T-helper 1 cell treated with Interleukin-12 subunit alpha and Interleukin-12 subunit beta and Interleukin-4 antibody, amounts not matched to agents 30 μg/mL and 1 μg/mL, for 36 hours (primary cell): ENCODE measurements at regions not wholly inside any gene's neighbourhood (a gene's known extent, or its start where the extent isn't known, plus 50 kb on each side); places are given as distances from the start of the nearest gene placed in this dataset.

Experiments
- H3K27ac Mint-ChIP-seq: one replicate; pipeline ENCODE4 v1.8.0; 2021; ENCODE audit warnings: mild to moderate bottlenecking, mixed read lengths
- H3K27me3 Mint-ChIP-seq: one replicate; pipeline ENCODE4 v1.8.0; 2021; ENCODE audit warnings: low read depth, mixed read lengths
- H3K36me3 Mint-ChIP-seq: one replicate; pipeline ENCODE4 v1.8.0; 2021; ENCODE audit warnings: low read depth, mixed read lengths
- H3K4me1 Mint-ChIP-seq: one replicate; pipeline ENCODE4 v1.8.0; 2021; ENCODE audit warnings: low read depth, mixed read lengths
- H3K4me3 Mint-ChIP-seq: one replicate; pipeline ENCODE4 v1.8.0; 2021; ENCODE audit warnings: mild to moderate bottlenecking, moderate library complexity, mixed read lengths
- H3K9me3 Mint-ChIP-seq: one replicate; pipeline ENCODE4 v1.8.0; 2021; ENCODE audit warnings: mixed read lengths

GRCh38 chr13:62290542-62290941 is 874.9 kb upstream of the PCDH20 start:
- Mint-ChIP-seq H3K4me3 (no peak overlapping the region), H3K9me3 (peaks cover 8% of the 10 kb centered on the region), H3K4me1 (no peaks in the 10 kb centered on the region), H3K36me3 (no peaks in the 10 kb centered on the region), H3K27me3 (no peaks in the 10 kb centered on the region), H3K27ac (no peak overlapping the region)

DNA sequence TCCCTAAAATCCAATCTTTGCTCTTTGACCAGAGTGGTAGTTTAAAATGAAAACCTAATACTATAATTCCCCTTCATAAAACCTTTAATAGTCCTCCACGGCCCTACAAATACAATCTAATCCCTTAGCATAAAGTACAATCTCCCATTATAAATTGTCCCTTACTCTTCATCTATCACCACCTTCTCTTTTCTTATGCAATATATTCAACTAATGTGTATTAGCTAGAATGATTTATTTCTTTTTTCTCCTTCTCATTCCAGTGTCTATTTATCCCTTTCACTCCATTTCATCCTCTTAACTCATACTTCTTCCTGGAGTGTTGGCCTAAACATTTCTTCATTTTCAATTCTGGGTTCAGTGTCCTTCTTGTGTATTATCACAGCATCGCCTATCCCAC is 872.1 kb upstream of the PCDH20 start:
- Mint-ChIP-seq H3K27me3 (no peaks in the 10 kb centered on the region), H3K4me3 (no peak overlapping the region), H3K36me3 (no peaks in the 10 kb centered on the region), H3K27ac (no peak overlapping the region), H3K4me1 (no peaks in the 10 kb centered on the region), H3K9me3 (peaks cover 12% of the 10 kb centered on the region)

DNA sequence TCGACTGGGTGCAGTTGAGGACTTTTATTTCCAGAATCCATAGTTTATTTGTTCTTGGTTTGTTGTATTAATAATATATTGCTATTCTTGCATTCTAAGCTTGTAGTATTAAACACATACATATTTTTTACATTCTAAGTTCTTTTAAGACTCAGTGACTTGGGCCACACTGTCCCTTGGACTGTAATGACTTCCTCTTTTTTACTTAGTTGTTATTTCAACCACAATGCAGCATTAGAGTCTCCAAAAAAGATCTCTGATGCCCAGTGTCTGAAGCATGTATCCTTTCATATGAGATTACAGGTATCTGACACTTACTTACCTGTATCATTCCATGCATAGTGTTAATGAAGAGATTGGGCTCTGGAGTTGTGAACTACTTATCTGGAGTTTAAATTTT is 864.9 kb upstream of the PCDH20 start:
- no peaks in the 10 kb centered on the region for H3K36me3 Mint-ChIP-seq
- H3K4me1 Mint-ChIP-seq: no peaks in the 10 kb centered on the region
- peaks cover 3% of the 10 kb centered on the region for H3K9me3 Mint-ChIP-seq
- H3K27ac Mint-ChIP-seq: no peak overlapping the region
- H3K27me3 Mint-ChIP-seq: no peaks in the 10 kb centered on the region
- no peak overlapping the region for H3K4me3 Mint-ChIP-seq

DNA sequence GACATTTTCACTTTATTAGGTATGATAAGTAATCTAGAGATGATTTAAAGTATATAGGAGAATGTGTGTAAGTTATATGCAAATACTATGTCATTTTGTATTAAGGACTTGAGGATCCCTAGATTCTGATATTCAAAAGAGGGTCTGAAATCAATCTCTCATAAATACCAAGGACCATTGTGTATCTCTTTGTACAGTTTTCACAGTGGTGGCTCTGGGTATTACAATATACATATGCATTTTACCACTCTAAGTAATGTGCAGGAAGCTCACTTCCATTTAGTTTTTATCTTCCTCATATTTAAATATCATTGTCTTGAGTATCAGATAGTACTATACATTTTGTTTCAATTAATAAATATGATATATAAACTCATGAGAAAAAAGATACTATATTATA is 862.6 kb upstream of the PCDH20 start:
- no peaks in the 10 kb centered on the region for H3K36me3 Mint-ChIP-seq

DNA sequence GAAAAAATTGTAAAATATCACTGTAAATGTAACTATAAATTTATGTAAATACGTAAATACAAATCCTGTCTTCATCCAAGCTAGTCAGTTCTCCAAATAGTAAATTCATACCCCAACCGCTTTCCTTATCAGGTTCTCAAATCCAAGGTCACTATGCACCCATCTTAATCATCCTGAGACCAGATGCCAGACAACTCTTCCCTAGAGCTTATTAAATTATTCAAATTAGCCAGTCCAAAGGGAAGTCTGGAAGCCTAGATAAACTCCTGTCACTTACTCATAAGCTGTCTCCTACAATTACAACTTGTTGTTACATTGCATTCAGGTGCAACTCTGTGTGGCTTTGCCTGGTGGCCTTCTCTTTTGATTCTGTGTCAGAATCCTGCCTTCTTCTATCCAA is 836.1 kb upstream of the PCDH20 start:
- Mint-ChIP-seq H3K4me3 (no peak overlapping the region), H3K9me3 (peaks cover 24% of the 10 kb centered on the region), H3K27me3 (no peaks in the 10 kb centered on the region), H3K4me1 (no peaks in the 10 kb centered on the region), H3K36me3 (no peaks in the 10 kb centered on the region), H3K27ac (no peak overlapping the region)

More for the DNA sequence above, 862.6 kb upstream of the PCDH20 start:
- Mint-ChIP-seq H3K9me3 (peaks cover 4% of the 10 kb centered on the region), H3K27ac (no peak overlapping the region), H3K4me1 (no peaks in the 10 kb centered on the region), H3K27me3 (no peaks in the 10 kb centered on the region), H3K4me3 (no peak overlapping the region)

DNA sequence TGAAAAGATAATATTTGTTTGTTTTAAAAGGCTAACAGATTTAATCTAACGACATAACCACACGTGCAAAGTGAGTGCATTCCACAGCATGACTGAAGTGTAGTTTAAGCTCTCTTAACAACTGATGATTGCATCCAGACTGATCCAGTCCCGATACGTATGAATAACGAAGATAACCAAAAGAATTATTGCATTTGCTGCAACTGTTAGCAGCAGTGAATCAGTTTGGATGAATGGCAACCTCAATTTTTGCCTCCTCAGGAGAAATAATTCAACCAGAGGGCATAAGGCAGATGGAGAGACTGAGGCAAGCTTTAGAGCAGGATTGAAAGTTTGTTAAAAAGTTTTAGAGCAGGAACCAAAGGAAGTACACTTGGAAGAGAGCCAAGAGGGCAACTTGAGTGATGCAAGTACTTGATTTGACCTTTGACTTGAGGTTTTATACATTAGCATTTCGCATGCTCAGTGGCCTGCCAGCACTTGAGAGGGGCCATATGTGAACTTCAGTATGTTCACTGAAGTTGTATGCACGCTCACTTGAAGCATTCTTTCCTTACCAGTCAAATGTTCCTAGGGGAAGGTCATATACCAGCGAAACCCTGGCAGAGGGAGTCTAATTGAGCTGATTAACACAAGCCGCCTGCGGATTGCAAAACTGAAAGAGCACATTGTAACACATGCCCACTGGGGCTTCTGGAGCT is 835.0 kb upstream of the PCDH20 start:
- Mint-ChIP-seq H3K36me3 (no peaks in the 10 kb centered on the region), H3K4me1 (no peaks in the 10 kb centered on the region), H3K9me3 (peaks cover 20% of the 10 kb centered on the region), H3K27me3 (no peaks in the 10 kb centered on the region), H3K27ac (no peak overlapping the region), H3K4me3 (no peak overlapping the region)

DNA sequence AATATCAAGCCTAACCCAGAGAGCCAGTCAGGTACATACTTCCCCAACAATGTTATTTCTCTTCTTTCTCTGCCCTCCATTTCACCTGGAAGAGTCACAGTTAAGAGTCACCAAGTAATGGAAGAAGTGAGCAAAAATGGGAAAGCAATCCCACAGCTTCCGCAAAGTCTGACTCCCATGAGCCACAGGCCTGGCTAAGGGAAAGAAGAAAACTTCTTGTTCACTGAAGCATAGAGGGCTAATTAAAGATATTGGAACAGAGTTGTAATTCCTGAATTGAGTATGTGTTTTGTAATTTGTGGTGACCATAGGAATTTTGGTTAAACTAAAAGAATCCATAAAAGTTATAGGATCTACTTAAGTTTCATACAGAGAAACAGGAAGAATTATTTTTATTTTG is 830.9 kb upstream of the PCDH20 start:
- no peaks in the 10 kb centered on the region for H3K36me3 Mint-ChIP-seq
- no peak overlapping the region for H3K27ac Mint-ChIP-seq
- H3K4me3 Mint-ChIP-seq: no peak overlapping the region
- no peaks in the 10 kb centered on the region for H3K4me1 Mint-ChIP-seq
- H3K27me3 Mint-ChIP-seq: no peaks in the 10 kb centered on the region
- H3K9me3 Mint-ChIP-seq: peaks cover 11% of the 10 kb centered on the region

- H3K27me3 Mint-ChIP-seq: no peaks in the 10 kb centered on the region
- no peak overlapping the region for H3K4me3 Mint-ChIP-seq
- no peaks in the 10 kb centered on the region for H3K4me1 Mint-ChIP-seq
- peaks cover 4% of the 10 kb centered on the region for H3K9me3 Mint-ChIP-seq
- no peak overlapping the region for H3K27ac Mint-ChIP-seq
- H3K36me3 Mint-ChIP-seq: no peaks in the 10 kb centered on the region
Measured at GRCh38 chr13:62243106-62243505, 827.5 kb upstream of the PCDH20 start.

DNA sequence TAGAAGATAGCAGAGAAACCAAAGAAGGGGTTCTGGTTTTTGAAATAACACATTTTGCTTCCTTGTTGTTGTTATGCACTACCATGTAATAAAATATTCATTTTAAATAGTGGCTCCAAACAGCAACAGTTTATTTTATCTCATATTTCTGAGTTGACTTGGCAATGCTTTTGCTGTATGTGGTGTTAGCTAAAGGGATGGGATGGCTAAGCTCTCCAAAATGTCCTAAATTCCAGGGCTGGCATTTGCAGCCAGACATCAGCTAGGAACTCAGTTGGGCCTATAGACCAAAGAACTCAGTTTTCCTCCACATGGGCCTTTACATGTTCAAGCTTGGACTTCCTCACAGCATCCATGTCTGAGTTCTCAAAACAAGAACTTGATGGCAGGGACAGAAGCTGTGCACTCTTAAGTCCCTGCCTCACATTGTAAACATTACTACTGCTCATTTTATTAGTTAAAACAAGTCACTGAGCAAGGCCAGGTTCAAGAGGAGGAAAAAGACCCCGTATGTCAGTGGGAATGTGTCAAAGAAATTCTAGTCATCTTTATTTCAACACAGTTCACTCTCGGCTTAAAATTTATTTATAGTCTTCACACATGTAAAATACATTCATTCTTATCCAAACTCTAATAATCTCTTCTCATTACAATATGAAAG is 819.3 kb upstream of the PCDH20 start:
- no peak overlapping the region for H3K27ac Mint-ChIP-seq
- no peaks in the 10 kb centered on the region for H3K36me3 Mint-ChIP-seq

DNA sequence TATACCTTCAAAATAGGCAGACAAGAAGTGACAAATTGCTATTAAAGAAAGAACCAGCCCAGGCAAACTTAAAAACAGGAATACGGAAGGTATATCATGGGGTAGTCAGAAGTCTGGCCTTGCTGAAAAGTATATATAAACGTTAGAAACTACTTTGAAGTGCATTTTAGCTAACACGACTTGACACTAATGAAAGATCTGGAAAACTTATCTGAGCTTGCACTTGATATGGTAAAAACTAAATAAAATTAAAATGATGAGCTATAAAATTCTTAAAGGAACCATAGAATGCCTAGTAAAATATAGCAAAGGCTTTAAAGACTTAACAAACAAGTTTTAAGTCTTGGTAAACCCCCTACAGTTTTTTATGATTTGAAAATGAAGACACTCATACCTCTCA is 795.3 kb upstream of the PCDH20 start:
- H3K4me1 Mint-ChIP-seq: no peaks in the 10 kb centered on the region
- no peak overlapping the region for H3K4me3 Mint-ChIP-seq
- H3K27me3 Mint-ChIP-seq: no peaks in the 10 kb centered on the region
- H3K9me3 Mint-ChIP-seq: peaks cover 19% of the 10 kb centered on the region
- no peak overlapping the region for H3K27ac Mint-ChIP-seq
- H3K36me3 Mint-ChIP-seq: no peaks in the 10 kb centered on the region

More for the DNA sequence above, 819.3 kb upstream of the PCDH20 start:
- H3K4me3 Mint-ChIP-seq: no peak overlapping the region
- no peaks in the 10 kb centered on the region for H3K4me1 Mint-ChIP-seq
- peaks cover 3% of the 10 kb centered on the region for H3K9me3 Mint-ChIP-seq
- H3K27me3 Mint-ChIP-seq: no peaks in the 10 kb centered on the region

GRCh38 chr13:62209529-62209928 is 793.9 kb upstream of the PCDH20 start:
- Mint-ChIP-seq H3K4me3 (no peak overlapping the region), H3K27me3 (no peaks in the 10 kb centered on the region), H3K9me3 (peaks cover 26% of the 10 kb centered on the region), H3K27ac (no peak overlapping the region), H3K36me3 (no peaks in the 10 kb centered on the region), H3K4me1 (no peaks in the 10 kb centered on the region)

DNA sequence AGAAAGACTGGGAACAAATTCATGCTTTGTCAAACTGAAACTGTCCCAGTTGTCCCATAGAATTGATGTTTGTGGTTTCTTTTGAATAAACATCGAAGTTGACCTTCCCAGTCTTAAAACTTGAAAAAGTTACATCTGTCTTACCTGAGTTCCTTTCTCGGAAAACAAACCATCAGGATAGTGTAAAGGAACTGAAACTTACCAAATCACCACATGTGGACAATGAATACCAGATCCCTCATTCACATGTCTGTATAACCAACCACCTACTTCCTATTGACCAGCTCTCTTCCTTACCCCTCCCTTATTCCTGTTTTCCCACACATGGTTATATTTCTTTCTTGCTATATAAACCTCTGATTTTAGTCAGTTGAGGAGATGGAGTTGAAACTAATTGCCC is 791.7 kb upstream of the PCDH20 start:
- Mint-ChIP-seq H3K36me3 (no peaks in the 10 kb centered on the region), H3K9me3 (peaks cover 25% of the 10 kb centered on the region), H3K27ac (no peak overlapping the region), H3K4me1 (no peaks in the 10 kb centered on the region), H3K27me3 (no peaks in the 10 kb centered on the region), H3K4me3 (no peak overlapping the region)

- peaks cover 31% of the 10 kb centered on the region for H3K9me3 Mint-ChIP-seq
- H3K4me1 Mint-ChIP-seq: no peaks in the 10 kb centered on the region
- no peaks in the 10 kb centered on the region for H3K27me3 Mint-ChIP-seq
- no peak overlapping the region for H3K27ac Mint-ChIP-seq
- no peak overlapping the region for H3K4me3 Mint-ChIP-seq
- H3K36me3 Mint-ChIP-seq: no peaks in the 10 kb centered on the region
Measured at GRCh38 chr13:62206165-62206564, 790.5 kb upstream of the PCDH20 start.

GRCh38 chr13:62205273-62205672 is 789.6 kb upstream of the PCDH20 start:
- Mint-ChIP-seq H3K27me3 (no peaks in the 10 kb centered on the region), H3K4me3 (no peak overlapping the region), H3K36me3 (no peaks in the 10 kb centered on the region), H3K27ac (no peak overlapping the region), H3K9me3 (peaks cover 38% of the 10 kb centered on the region), H3K4me1 (no peaks in the 10 kb centered on the region)

DNA sequence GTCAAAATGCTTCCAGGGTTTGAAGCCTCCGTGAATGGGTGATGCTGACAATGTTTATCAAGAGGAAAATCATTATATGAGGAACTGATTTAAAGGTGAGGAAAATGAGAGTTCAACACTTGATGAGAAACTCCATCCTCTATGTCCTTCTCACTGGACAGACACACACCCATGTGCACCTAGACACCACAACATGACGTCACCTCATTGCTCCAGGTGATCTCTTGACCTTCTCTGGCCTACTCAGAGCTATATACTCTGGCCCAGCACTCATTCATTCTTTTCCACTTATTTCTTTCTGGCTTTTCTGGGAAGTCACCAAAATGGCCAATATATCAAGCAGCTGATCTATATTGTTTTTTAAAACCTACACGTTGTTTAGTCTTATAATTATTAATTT is 778.7 kb upstream of the PCDH20 start:
- Mint-ChIP-seq H3K4me3 (no peak overlapping the region), H3K9me3 (peaks cover 5% of the 10 kb centered on the region), H3K27me3 (no peaks in the 10 kb centered on the region), H3K27ac (no peak overlapping the region), H3K4me1 (no peaks in the 10 kb centered on the region), H3K36me3 (no peaks in the 10 kb centered on the region)
